ENCODE measurements at regions not wholly inside any gene's neighbourhood (a gene's known extent, or its start where the extent isn't known, plus 50 kb on each side); places are given as distances from the start of the nearest gene placed in this dataset.

DNA sequence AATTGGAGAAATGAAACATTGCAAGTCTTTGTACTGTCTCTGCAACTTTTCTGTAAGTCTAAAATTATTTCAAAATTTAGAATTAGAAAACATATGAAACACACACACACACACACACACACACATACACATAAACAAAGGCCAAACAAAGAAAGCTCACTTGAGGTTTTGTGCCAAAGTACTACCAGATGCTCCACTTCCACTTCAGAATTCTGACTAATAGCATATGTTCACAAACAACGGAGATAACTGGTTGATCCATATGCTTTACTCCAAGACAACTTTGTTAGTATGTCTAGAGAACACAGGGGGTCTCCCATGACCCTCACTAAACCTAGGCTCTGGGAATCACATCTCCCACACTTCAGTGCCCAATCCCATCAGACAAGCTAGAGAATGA is 133.8 kb upstream of the CLEC14A start:
- Histone ChIP-seq H3K9me3 (ENCODE audit: control insufficient read depth, insufficient read depth, low read length) (no peaks in the 10 kb centered on the region), H3K4me3 (ENCODE audit: low read depth, low read length) (no peak overlapping the region), H3K27me3 (ENCODE audit: control insufficient read depth, insufficient read depth, low read length) (no peaks in the 10 kb centered on the region), H3K27ac (ENCODE audit: low read depth, low read length) (no peak overlapping the region)
- no peak for DNase-seq (ENCODE audit: low read depth, low spot score)
- TF ChIP-seq, protein P1, sequence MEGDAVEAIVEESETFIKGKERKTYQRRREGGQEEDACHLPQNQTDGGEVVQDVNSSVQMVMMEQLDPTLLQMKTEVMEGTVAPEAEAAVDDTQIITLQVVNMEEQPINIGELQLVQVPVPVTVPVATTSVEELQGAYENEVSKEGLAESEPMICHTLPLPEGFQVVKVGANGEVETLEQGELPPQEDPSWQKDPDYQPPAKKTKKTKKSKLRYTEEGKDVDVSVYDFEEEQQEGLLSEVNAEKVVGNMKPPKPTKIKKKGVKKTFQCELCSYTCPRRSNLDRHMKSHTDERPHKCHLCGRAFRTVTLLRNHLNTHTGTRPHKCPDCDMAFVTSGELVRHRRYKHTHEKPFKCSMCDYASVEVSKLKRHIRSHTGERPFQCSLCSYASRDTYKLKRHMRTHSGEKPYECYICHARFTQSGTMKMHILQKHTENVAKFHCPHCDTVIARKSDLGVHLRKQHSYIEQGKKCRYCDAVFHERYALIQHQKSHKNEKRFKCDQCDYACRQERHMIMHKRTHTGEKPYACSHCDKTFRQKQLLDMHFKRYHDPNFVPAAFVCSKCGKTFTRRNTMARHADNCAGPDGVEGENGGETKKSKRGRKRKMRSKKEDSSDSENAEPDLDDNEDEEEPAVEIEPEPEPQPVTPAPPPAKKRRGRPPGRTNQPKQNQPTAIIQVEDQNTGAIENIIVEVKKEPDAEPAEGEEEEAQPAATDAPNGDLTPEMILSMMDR (IDR thresholded peaks at IDR 0.05; ENCODE audit: low read depth, low read length): no peak
- ChIA-PET POLR2A (no interaction called here), CTCF (interaction anchor here (0.6 kb wide), 1 partner anchor 478 kb away, joined by 3 read pairs; no protein-coding TSS in a partner anchor)

DNA sequence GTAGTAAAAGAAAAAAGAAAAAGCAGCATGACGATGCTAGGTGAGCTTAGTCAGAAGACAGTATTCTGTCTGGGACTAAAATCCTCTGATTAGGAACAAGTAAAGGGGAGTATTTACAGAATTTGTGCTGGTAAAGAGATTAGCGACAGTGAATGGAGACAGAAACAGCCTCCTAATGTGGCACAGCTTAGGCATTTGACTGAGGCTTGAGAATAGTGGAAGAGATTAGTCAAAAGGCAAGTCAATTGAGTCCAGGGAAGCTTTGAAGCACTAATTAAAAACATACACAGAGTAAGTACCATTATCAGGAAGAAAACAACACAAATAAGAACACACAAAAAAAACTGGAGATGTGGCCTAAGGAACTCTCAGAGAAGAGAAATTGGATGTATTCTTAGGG is 131.9 kb upstream of the CLEC14A start:
- no peak overlapping the region for H3K4me3 ChIP-seq (ENCODE audit: low read depth, low read length)
- ChIA-PET CTCF (interaction anchor here (0.9 kb wide), 1 partner anchor 17 kb away, joined by 3 read pairs; no protein-coding TSS in a partner anchor), POLR2A (no interaction called here)
- no peaks in the 10 kb centered on the region for H3K27me3 ChIP-seq (ENCODE audit: control insufficient read depth, insufficient read depth, low read length)
- DNase-seq (ENCODE audit: low read depth, low spot score): no peak
- TF ChIP-seq, protein P1 (IDR thresholded peaks at IDR 0.05; ENCODE audit: low read depth, low read length): no peak
- no peaks in the 10 kb centered on the region for H3K9me3 ChIP-seq (ENCODE audit: control insufficient read depth, insufficient read depth, low read length)
- no peak overlapping the region for H3K27ac ChIP-seq (ENCODE audit: low read depth, low read length)

DNA sequence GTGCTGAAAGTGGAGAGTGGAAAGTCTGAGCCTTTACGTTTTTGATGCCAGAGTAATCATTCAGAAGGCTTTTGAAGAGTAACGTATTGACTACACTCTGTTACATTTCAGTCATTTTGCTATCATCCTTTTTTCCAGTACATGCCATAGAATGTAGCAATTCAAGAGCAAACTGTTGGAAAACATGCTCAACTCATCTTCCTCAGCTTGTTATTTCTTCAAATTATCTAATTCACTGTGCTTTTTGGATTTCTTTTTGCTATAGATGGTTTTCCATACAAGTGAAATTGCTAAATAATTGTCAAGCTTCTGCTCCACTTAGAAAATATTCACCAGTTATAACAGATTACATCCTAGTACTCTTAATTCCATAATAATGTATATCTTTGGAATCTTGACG is 129.9 kb upstream of the CLEC14A start:
- no peak for DNase-seq (ENCODE audit: low read depth, low spot score)
- TF ChIP-seq, protein P1 (IDR thresholded peaks at IDR 0.05; ENCODE audit: low read depth, low read length): no peak
- Histone ChIP-seq H3K27ac (ENCODE audit: low read depth, low read length) (no peak overlapping the region), H3K27me3 (ENCODE audit: control insufficient read depth, insufficient read depth, low read length) (no peaks in the 10 kb centered on the region), H3K9me3 (ENCODE audit: control insufficient read depth, insufficient read depth, low read length) (no peaks in the 10 kb centered on the region), H3K4me3 (ENCODE audit: low read depth, low read length) (no peak overlapping the region)
- CTCF ChIA-PET: no interaction called here
- POLR2A ChIA-PET: no interaction called here

DNA sequence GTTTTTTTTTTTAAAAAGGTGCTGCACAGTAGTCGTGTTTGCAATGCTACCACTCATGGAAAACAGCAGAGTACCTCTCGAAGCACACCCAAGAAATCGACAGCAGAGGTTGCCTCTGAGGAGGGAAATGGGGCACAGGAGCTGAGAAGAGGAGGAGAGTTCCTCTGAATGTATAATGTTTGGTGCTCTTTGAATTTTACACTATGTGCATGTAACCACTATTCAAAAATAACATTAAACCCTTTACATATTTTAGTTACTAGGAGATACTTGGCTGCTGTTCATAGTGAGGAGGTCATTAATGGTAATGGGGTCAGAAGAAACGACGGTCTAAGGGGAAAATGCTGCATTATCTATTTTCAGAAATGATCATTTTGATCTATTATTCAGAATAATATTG is 129.4 kb upstream of the CLEC14A start:
- POLR2A ChIA-PET: no interaction called here
- no peaks in the 10 kb centered on the region for H3K9me3 ChIP-seq (ENCODE audit: control insufficient read depth, insufficient read depth, low read length)

DNA sequence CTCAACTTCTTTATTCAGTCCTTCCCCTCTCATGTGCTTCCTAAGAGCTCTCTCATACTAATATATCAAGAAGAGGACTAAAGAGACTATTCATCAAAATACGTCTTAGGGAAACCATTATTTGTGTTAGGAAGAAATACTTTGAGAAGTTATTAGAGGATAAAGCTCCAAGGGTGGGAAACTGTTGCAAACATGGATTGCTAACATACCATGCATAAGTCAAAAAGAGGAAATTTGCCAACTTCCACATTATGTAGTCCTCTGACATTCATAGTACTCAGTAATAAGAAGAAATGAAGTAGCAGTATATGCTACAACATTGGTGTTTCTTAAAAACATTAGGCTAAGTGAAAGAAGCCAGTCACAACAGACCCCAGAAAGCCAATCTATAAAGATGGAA is 128.8 kb upstream of the CLEC14A start:
- TF ChIP-seq, protein P1 (IDR thresholded peaks at IDR 0.05; ENCODE audit: low read depth, low read length): no peak
- Histone ChIP-seq H3K27me3 (ENCODE audit: control insufficient read depth, insufficient read depth, low read length) (no peaks in the 10 kb centered on the region), H3K9me3 (ENCODE audit: control insufficient read depth, insufficient read depth, low read length) (no peaks in the 10 kb centered on the region), H3K4me3 (ENCODE audit: low read depth, low read length) (no peak overlapping the region), H3K27ac (ENCODE audit: low read depth, low read length) (no peak overlapping the region)
- ChIA-PET CTCF (no interaction called here), POLR2A (no interaction called here)
- DNase-seq (ENCODE audit: low read depth, low spot score): no peak

More for the DNA sequence above, 129.4 kb upstream of the CLEC14A start:
- no peak overlapping the region for H3K27ac ChIP-seq (ENCODE audit: low read depth, low read length)
- no peak for DNase-seq (ENCODE audit: low read depth, low spot score)
- H3K27me3 ChIP-seq (ENCODE audit: control insufficient read depth, insufficient read depth, low read length): no peaks in the 10 kb centered on the region
- CTCF ChIA-PET: no interaction called here
- H3K4me3 ChIP-seq (ENCODE audit: low read depth, low read length): no peak overlapping the region
- TF ChIP-seq, protein P1 (IDR thresholded peaks at IDR 0.05; ENCODE audit: low read depth, low read length): no peak
